ENCODE measurements at regions not wholly inside any gene's neighbourhood (a gene's known extent, or its start where the extent isn't known, plus 50 kb on each side); places are given as distances from the start of the nearest gene placed in this dataset.
"Not testable (repeated sequence)": the region's sequence is repeated elsewhere in the genome, so short reads cannot be mapped to it uniquely, and the experiment has no call there.

DNA sequence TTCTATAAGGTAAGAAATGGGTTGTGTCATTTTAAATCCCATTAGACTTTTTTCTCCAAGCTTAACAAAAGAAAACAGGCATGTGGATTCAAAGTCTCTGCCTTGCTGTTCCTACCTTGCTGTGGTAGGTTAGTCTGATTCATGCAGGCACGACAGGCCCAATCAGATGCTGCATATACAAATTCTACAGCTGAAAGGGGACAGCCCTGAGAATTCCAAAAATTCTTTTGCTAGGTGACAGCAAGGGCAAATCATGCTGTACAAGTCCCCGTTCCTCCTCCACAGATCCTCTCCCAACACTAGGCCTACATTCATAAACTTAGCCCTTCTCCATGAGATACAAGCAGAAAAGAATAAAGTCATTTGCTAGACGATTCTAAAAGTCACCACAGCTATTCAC, 161.2 kb upstream of the THBS1 start:
- no peak overlapping the region for H3K9ac ChIP-seq (ENCODE audit: low read length)
- no peaks in the 10 kb centered on the region for H3F3A ChIP-seq (ENCODE audit: insufficient read depth, low read length)
- H3K4me1 ChIP-seq (ENCODE audit: low read length), result no peaks in the 10 kb centered on the region
- H4K20me1 ChIP-seq (ENCODE audit: insufficient read depth, low read length), result no peaks in the 10 kb centered on the region
- H3K9me2 ChIP-seq (replicated peaks; ENCODE audit: insufficient read depth, low read length), result no peaks in the 10 kb centered on the region
- DNase-seq, result no peak
- no peak for TF ChIP-seq EZH2 (optimal IDR thresholded peaks at IDR 0.05; ENCODE audit: low read depth, low read length)
- no peak for TF ChIP-seq EZH2phosphoT487 (IDR thresholded peaks at IDR 0.05; ENCODE audit: low read length)
- no peak for TF ChIP-seq CTCF (IDR thresholded peaks at IDR 0.05; ENCODE audit: low read length)
- no peaks in the 10 kb centered on the region for H3K27me3 ChIP-seq (replicated peaks; ENCODE audit: insufficient read depth, low read length)
- H3K27ac ChIP-seq (ENCODE audit: low read length), result no peak overlapping the region
- H3K4me3 ChIP-seq (ENCODE audit: low read length), result no peak overlapping the region
- H2AFZ ChIP-seq (ENCODE audit: low read length), result no peak overlapping the region
- no peaks in the 10 kb centered on the region for H3K9me3 ChIP-seq (replicated peaks; ENCODE audit: insufficient read depth, low read length)
- H3K79me2 ChIP-seq (ENCODE audit: low read length), result no peaks in the 10 kb centered on the region
- H3K4me2 ChIP-seq (ENCODE audit: low read depth, low read length), result no peak overlapping the region
- H3K36me3 ChIP-seq (replicated peaks; ENCODE audit: insufficient read depth, low read length), result no peaks in the 10 kb centered on the region

GRCh38 chr15:39420123-39420852, 160.6 kb upstream of the THBS1 start:
- not testable (repeated sequence) for H3K4me1 ChIP-seq (ENCODE audit: low read length); H3K9ac ChIP-seq (ENCODE audit: low read length); H3K36me3 ChIP-seq (replicated peaks; ENCODE audit: insufficient read depth, low read length); H2AFZ ChIP-seq (ENCODE audit: low read length); H3K4me2 ChIP-seq (ENCODE audit: low read depth, low read length); H3K27ac ChIP-seq (ENCODE audit: low read length); H4K20me1 ChIP-seq (ENCODE audit: insufficient read depth, low read length); H3K4me3 ChIP-seq (ENCODE audit: low read length); H3K9me3 ChIP-seq (replicated peaks; ENCODE audit: insufficient read depth, low read length); H3K9me2 ChIP-seq (replicated peaks; ENCODE audit: insufficient read depth, low read length); H3K27me3 ChIP-seq (replicated peaks; ENCODE audit: insufficient read depth, low read length); H3F3A ChIP-seq (ENCODE audit: insufficient read depth, low read length); H3K79me2 ChIP-seq (ENCODE audit: low read length); DNase-seq

GRCh38 chr15:39420853-39421192, 160.1 kb upstream of the THBS1 start:
- H3K9me2 ChIP-seq (replicated peaks; ENCODE audit: insufficient read depth, low read length); H2AFZ ChIP-seq (ENCODE audit: low read length); H3K27ac ChIP-seq (ENCODE audit: low read length); H3K27me3 ChIP-seq (replicated peaks; ENCODE audit: insufficient read depth, low read length); H3K4me2 ChIP-seq (ENCODE audit: low read depth, low read length); H4K20me1 ChIP-seq (ENCODE audit: insufficient read depth, low read length); H3F3A ChIP-seq (ENCODE audit: insufficient read depth, low read length); H3K9me3 ChIP-seq (replicated peaks; ENCODE audit: insufficient read depth, low read length); H3K36me3 ChIP-seq (replicated peaks; ENCODE audit: insufficient read depth, low read length); H3K4me3 ChIP-seq (ENCODE audit: low read length); H3K4me1 ChIP-seq (ENCODE audit: low read length); H3K79me2 ChIP-seq (ENCODE audit: low read length); DNase-seq; H3K9ac ChIP-seq (ENCODE audit: low read length): not testable (repeated sequence)

DNA sequence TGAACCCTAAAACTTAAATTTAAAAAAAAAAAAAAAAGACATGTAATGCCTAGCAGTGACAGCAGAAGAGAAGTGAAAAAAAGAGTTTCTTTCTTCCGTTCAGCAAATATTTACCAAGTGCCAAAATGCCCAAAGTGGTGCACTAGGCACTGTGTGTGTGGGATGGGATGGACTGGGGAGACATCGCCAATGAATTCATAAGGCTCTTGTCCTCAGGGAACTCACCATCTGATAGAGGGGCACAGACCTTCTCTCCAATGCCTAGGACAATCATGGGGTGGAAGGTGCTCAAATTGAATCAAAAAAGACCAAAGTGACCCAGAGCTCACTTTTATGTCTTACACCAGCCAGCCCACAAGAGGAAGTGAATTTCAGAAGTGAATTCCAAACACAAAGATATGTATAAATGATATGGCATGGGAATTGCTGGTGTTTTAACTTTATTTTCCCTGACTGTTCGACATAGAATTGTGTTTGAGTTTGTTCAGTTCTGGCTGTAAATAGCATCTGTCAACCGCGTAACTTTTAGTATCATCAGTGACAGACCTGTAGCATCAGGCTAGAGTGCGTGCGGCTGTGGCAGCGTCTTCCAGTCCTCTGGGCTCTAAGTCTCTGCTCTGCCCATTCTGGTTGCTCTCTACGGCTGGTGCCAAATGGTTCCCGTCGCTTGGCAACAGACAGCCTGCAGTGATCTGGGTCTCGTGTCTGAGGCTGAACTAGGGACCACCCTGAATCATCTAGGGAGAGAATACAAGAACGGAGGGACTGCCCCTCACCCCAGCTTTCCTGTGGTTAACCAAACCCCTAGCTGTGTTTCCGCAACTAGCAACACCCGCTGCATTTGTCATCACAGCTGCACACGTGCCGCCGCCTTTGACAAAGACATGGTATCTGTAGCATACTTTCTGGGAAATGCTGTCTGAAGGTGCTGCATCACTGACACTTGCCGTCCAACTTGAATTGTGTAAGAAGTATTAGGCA, 154.0 kb upstream of the THBS1 start:
- Histone ChIP-seq H3K4me2 (ENCODE audit: low read depth, low read length) (peak overlapping the region; percentile 64), H3K4me3 (ENCODE audit: low read length) (peak overlapping the region; percentile 48)

More for the DNA sequence above, 154.0 kb upstream of the THBS1 start:
- no peaks in the 10 kb centered on the region for H3K36me3 ChIP-seq (replicated peaks; ENCODE audit: insufficient read depth, low read length)
- no peaks in the 10 kb centered on the region for H3K27me3 ChIP-seq (replicated peaks; ENCODE audit: insufficient read depth, low read length)
- H3K27ac ChIP-seq (ENCODE audit: low read length), result peak overlapping the region; percentile 60
- no peaks in the 10 kb centered on the region for H3K9me3 ChIP-seq (replicated peaks; ENCODE audit: insufficient read depth, low read length)
- H3F3A ChIP-seq (ENCODE audit: insufficient read depth, low read length), result peaks cover 10% of the 10 kb centered on the region; the same call in 1 of the 2 replicates
- H3K79me2 ChIP-seq (ENCODE audit: low read length), result no peaks in the 10 kb centered on the region
- H4K20me1 ChIP-seq (ENCODE audit: insufficient read depth, low read length), result no peaks in the 10 kb centered on the region
- TF ChIP-seq EZH2phosphoT487 (IDR thresholded peaks at IDR 0.05; ENCODE audit: low read length) (no peak), CTCF (IDR thresholded peaks at IDR 0.05; ENCODE audit: low read length) (no peak), EZH2 (optimal IDR thresholded peaks at IDR 0.05; ENCODE audit: low read depth, low read length) (no peak)
- DNase-seq, result peak; percentile 94
- peaks cover 13% of the 10 kb centered on the region for H3K4me1 ChIP-seq (ENCODE audit: low read length)
- peak overlapping the region; percentile 25; the same call in 1 of the 2 replicates for H3K9ac ChIP-seq (ENCODE audit: low read length)
- H3K9me2 ChIP-seq (replicated peaks; ENCODE audit: insufficient read depth, low read length), result no peaks in the 10 kb centered on the region
- H2AFZ ChIP-seq (ENCODE audit: low read length), result peak overlapping the region; percentile 46; the same call in 1 of the 2 replicates

Measured in MM.1S (cell line).